ENCODE measurements at regions not wholly inside any gene's neighbourhood (a gene's known extent, or its start where the extent isn't known, plus 50 kb on each side); places are given as distances from the start of the nearest gene placed in this dataset.

DNA sequence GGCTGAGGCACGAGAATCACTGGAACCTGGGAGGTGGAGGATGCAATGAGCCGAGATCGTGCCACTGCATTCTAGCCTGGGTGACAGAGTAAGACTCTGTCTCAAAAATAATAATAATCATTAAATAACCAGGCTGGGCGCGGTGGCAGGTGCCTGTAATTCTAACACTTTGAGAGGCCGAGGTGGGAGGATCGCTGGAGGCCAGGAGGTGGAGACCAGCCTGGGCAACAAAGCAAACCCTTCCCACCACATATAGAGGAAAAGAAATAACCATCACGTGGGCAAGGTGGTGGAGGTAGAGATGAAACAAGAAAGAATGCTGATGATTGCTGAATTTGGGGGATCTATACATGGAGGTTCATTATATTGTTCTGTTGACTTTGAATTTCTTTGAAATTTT, 63.4 kb upstream of the PIM1 start:
- no peaks in the 10 kb centered on the region for H3K9me3 ChIP-seq (replicated peaks; ENCODE audit: low read length)
- no peak overlapping the region for H3K4me3 ChIP-seq (ENCODE audit: low read length)
- no peak overlapping the region for H3K4me2 ChIP-seq (ENCODE audit: low read length)
- no peak overlapping the region for H3K9ac ChIP-seq (ENCODE audit: low read depth, low read length)
- H3K27me3 ChIP-seq (ENCODE audit: control insufficient read depth, insufficient read depth, low read length), result peaks cover 19% of the 10 kb centered on the region
- H3K36me3 ChIP-seq (ENCODE audit: insufficient read depth, low read length), result no peaks in the 10 kb centered on the region
- H3K4me1 ChIP-seq (ENCODE audit: control insufficient read depth, insufficient read depth, low read length), result peaks cover 19% of the 10 kb centered on the region

DNA sequence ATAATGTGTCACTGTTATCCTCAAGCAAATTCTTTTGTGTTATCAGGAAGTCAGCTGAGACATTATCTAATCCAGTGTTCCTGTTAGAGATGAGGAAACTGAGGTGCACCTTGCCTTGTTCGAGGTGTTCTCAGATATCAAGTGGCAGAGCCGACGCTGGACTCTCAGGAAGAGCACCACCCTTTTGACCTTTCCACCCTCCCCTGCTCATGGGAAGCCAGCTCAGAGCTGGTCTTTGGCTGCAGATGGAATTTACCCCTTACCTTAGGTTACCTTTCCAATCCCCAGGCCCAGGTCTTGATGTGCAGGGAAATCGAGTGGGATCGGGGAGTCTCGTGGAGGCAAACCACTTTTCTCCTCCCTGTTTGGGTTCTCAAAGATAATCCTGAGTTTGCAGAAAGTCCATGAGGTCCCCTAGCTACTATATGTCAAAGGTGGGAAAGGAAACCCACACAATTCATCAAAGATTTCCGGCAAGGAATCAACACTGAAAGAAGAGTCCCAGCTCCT, 62.9 kb upstream of the PIM1 start:
- Histone ChIP-seq H3K36me3 (ENCODE audit: insufficient read depth, low read length) (no peaks in the 10 kb centered on the region), H3K4me3 (ENCODE audit: low read length) (no peak overlapping the region), H3K27me3 (ENCODE audit: control insufficient read depth, insufficient read depth, low read length) (peaks cover 19% of the 10 kb centered on the region), H3K4me1 (ENCODE audit: control insufficient read depth, insufficient read depth, low read length) (peaks cover 17% of the 10 kb centered on the region), H3K9ac (ENCODE audit: low read depth, low read length) (no peak overlapping the region), H3K9me3 (replicated peaks; ENCODE audit: low read length) (no peaks in the 10 kb centered on the region), H3K4me2 (ENCODE audit: low read length) (no peak overlapping the region)

DNA sequence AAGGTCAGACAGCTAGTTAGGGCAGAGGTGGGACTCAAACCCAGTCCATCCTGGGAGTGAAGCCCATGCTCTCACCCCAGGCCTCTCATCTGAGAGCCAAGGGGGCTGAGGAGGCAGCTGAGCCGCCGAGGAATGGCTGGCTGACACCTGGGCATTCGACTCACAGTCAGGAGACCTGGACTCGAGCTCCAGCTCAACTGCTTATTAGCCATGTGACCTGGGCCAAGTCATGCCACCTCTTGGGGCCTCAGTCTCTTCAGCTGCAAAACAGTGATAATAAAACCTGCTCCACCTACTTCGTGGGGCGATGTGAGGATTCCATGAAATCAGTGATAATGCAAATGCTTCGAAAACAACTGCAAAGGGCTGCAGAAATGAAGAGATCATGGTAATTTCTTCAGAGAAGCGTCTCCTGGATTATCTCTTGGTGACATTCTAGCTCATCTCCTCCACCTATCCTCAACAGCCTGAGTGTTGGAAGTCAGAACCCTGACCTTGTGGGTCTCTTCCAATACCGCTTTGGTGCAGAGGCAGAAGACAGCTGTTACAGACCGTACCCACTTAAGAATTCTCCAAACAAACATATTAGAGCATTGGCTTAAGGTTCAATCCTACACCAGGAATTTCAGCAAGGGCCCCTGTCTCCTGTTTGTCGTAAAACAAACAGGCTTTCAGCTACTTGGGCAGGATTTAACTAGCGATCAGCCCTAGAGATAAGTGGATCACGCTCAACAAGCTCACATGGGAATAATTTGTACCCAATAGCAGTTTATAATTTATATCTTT, 60.0 kb upstream of the PIM1 start:
- Histone ChIP-seq H3K4me3 (ENCODE audit: low read length) (no peak overlapping the region), H3K9me3 (replicated peaks; ENCODE audit: low read length) (no peaks in the 10 kb centered on the region), H3K4me1 (ENCODE audit: control insufficient read depth, insufficient read depth, low read length) (no peaks in the 10 kb centered on the region), H3K27me3 (ENCODE audit: control insufficient read depth, insufficient read depth, low read length) (peaks cover 22% of the 10 kb centered on the region), H3K9ac (ENCODE audit: low read depth, low read length) (no peak overlapping the region), H3K36me3 (ENCODE audit: insufficient read depth, low read length) (no peaks in the 10 kb centered on the region), H3K4me2 (ENCODE audit: low read length) (no peak overlapping the region)

DNA sequence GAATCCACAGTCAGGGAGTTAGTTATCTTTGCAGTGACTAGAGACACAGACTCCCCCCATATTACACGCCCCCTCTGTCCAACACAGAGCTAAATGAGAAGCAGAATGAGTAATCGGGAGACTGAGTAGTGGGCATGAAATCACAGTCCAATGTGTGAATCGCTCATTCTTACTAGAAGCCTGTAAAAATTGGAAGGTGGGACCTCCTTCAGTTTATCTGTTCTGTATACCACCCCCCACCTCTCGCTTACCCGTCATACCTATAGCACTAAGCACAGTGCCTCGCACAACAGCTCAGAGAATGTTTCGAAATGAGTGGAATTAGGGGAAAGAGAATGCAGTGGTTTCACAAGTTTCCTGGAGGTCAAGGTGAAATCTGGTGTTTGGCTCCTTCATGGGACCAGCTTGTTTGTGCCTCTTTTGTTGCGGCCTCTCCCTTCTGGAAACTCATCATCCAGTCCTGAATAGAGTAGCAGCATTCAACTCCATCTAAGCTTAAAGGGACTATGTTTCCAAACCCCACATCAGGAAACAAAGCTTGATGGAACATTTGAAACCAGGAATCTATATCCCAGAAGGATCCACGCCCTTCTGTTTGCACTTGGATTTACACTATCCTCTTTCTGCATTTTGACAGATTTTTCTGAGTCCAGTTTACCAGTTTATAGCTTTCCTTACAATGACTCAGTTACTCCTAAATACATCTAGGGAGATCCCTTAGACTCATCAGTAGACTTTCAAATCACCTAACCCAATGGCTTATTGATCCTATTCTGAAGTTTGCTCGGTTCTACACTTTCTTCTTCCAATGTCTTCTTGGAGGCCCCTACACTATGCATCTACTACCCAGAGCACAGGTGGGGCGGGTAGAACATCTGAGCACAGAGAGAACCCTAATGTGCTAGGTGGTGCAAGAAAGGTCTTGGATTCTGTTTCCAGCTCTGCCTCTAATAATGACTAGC, 59.2 kb upstream of the PIM1 start:
- H3K9me3 ChIP-seq (replicated peaks; ENCODE audit: low read length), result no peaks in the 10 kb centered on the region
- H3K27me3 ChIP-seq (ENCODE audit: control insufficient read depth, insufficient read depth, low read length), result peaks cover 23% of the 10 kb centered on the region
- H3K36me3 ChIP-seq (ENCODE audit: insufficient read depth, low read length), result no peaks in the 10 kb centered on the region
- H3K4me2 ChIP-seq (ENCODE audit: low read length), result no peak overlapping the region
- no peaks in the 10 kb centered on the region for H3K4me1 ChIP-seq (ENCODE audit: control insufficient read depth, insufficient read depth, low read length)
- H3K9ac ChIP-seq (ENCODE audit: low read depth, low read length), result no peak overlapping the region
- no peak overlapping the region for H3K4me3 ChIP-seq (ENCODE audit: low read length)

DNA sequence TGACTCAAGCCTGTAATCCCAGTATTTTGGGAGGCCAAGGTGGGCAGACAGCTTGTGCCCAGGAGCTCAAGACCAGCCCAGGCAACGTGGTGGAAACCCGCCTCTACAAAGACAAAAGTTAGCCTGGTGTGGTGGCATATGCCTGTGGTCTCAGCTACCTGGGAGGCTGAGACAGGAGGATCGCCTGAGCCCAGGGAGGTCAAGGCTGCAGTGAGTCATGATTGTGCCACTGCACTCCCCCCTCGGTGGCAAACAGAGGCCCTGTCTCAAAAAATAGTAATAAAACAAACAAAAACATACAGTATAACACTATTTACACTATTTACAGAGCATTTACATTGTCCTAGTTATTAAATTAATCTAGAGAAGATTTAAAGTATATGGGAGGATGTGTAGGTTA, 56.0 kb upstream of the PIM1 start:
- Histone ChIP-seq H3K36me3 (ENCODE audit: insufficient read depth, low read length) (no peaks in the 10 kb centered on the region), H3K4me2 (ENCODE audit: low read length) (no peak overlapping the region), H3K9ac (ENCODE audit: low read depth, low read length) (no peak overlapping the region), H3K27me3 (ENCODE audit: control insufficient read depth, insufficient read depth, low read length) (peaks cover 23% of the 10 kb centered on the region), H3K4me1 (ENCODE audit: control insufficient read depth, insufficient read depth, low read length) (no peaks in the 10 kb centered on the region), H3K4me3 (ENCODE audit: low read length) (no peak overlapping the region), H3K9me3 (replicated peaks; ENCODE audit: low read length) (no peaks in the 10 kb centered on the region)

DNA sequence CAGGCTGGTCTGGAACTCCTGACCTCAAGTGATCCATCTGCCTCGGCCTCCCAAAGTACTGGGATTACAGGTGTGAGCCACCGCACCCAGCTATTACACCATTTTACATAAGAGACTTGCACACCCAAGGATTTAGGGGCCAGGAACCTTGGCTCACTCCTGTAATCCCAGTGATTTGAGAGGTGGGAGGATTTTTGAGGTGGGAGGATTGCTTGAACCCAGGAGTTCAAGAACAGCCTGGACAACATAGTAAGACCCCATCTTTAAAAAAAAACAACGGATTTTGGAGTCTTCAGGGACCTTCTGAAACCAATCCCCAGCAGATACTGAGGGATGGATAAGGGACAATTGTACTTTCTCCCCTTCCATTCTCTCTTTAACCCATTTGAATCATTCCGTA, 55.3 kb upstream of the PIM1 start:
- Histone ChIP-seq H3K27me3 (ENCODE audit: control insufficient read depth, insufficient read depth, low read length) (peaks cover 19% of the 10 kb centered on the region), H3K36me3 (ENCODE audit: insufficient read depth, low read length) (no peaks in the 10 kb centered on the region), H3K9ac (ENCODE audit: low read depth, low read length) (no peak overlapping the region), H3K4me2 (ENCODE audit: low read length) (no peak overlapping the region), H3K4me1 (ENCODE audit: control insufficient read depth, insufficient read depth, low read length) (no peaks in the 10 kb centered on the region), H3K9me3 (replicated peaks; ENCODE audit: low read length) (no peaks in the 10 kb centered on the region), H3K4me3 (ENCODE audit: low read length) (no peak overlapping the region)

DNA sequence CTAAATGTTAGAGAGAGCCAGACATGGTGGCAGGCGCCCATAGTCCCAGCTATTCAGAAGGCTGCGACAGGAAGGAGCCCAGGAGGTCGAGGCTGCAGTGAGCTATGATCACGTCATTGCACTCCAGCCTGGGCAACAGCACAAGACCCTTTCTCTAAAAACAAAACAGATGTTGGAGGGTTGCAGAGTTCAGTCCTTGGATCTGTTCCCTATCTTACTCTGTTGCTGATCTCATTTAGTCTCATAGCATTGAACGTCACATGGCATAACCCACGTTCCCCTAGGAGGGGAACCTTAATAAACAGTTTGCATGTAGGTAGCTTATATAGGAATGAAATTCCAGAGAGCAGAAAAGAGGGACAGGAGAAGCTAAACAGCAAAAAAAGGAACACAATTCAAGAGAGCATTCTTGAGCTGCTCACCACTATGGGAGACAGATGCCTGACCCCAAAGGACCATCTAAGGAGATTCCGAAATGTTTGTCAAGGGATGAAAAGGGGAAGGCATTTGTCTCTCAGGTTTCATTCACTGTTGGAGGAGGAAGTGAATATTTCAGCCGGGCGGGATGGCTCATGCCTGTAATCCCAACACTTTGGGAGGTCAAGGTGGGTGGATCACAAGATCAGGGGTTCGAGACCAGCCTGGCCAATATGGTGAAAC, 54.6 kb upstream of the PIM1 start:
- H3K4me3 ChIP-seq (ENCODE audit: low read length), result no peak overlapping the region
- H3K9ac ChIP-seq (ENCODE audit: low read depth, low read length), result no peak overlapping the region
- H3K4me2 ChIP-seq (ENCODE audit: low read length), result no peak overlapping the region
- no peaks in the 10 kb centered on the region for H3K9me3 ChIP-seq (replicated peaks; ENCODE audit: low read length)
- no peaks in the 10 kb centered on the region for H3K4me1 ChIP-seq (ENCODE audit: control insufficient read depth, insufficient read depth, low read length)
- no peaks in the 10 kb centered on the region for H3K36me3 ChIP-seq (ENCODE audit: insufficient read depth, low read length)
- H3K27me3 ChIP-seq (ENCODE audit: control insufficient read depth, insufficient read depth, low read length), result peaks cover 12% of the 10 kb centered on the region

DNA sequence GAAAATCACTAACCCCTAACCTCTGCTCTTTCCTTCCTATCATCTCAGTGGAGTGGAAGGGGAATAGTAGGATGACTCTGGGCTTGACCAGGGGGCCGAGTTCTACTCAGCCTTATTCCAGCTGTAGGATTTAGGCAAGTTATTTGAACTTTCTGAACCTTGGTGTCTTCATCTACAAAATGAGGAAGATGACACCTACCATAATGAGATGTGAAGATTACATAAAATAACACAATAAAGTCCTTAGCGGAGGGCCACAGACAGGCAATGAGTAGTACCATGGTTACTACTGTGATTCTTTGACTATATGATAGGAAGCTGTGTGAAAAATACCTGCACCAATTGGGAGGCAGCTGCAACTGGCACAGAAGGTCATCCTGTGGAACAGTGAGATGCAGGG, 53.6 kb upstream of the PIM1 start:
- Histone ChIP-seq H3K9ac (ENCODE audit: low read depth, low read length) (no peak overlapping the region), H3K9me3 (replicated peaks; ENCODE audit: low read length) (no peaks in the 10 kb centered on the region), H3K4me2 (ENCODE audit: low read length) (no peak overlapping the region), H3K4me3 (ENCODE audit: low read length) (no peak overlapping the region), H3K36me3 (ENCODE audit: insufficient read depth, low read length) (no peaks in the 10 kb centered on the region), H3K27me3 (ENCODE audit: control insufficient read depth, insufficient read depth, low read length) (peaks cover 4% of the 10 kb centered on the region), H3K4me1 (ENCODE audit: control insufficient read depth, insufficient read depth, low read length) (no peaks in the 10 kb centered on the region)

DNA sequence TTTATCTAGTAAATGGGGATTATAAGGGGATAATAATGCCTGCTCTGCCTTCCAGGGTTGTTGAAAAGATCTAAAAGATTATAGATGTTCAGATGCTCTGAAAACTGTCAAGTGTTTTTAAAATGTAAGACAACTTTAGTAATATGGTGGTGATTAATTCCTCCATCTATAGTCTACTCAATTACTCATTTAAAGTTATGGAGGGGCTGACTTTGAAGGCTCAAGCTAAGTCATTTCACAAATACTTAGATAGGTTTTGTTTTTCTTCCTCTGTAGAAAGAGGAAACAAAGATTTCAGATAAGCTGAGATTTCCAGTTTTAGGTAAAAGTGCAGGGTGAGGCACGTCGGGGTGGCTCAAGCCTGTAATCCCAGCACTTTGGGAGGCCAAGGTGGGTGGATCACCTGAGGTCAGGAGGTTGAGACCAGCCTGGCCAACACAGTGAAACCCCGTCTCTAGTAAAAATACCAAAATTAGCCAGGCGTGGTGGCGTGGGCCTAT, 50.5 kb upstream of the PIM1 start:
- no peak overlapping the region for H3K4me2 ChIP-seq (ENCODE audit: low read length)
- H3K4me1 ChIP-seq (ENCODE audit: control insufficient read depth, insufficient read depth, low read length), result no peaks in the 10 kb centered on the region
- no peak overlapping the region for H3K4me3 ChIP-seq (ENCODE audit: low read length)
- peaks cover 4% of the 10 kb centered on the region for H3K27me3 ChIP-seq (ENCODE audit: control insufficient read depth, insufficient read depth, low read length)
- no peak overlapping the region for H3K9ac ChIP-seq (ENCODE audit: low read depth, low read length)
- H3K9me3 ChIP-seq (replicated peaks; ENCODE audit: low read length), result no peaks in the 10 kb centered on the region
- H3K36me3 ChIP-seq (ENCODE audit: insufficient read depth, low read length), result no peaks in the 10 kb centered on the region
